Gastroesophageal sphincter (tissue), 3 donors: ENCODE measurements at regions not wholly inside any gene's neighbourhood (a gene's known extent, or its start where the extent isn't known, plus 50 kb on each side); places are given as distances from the start of the nearest gene placed in this dataset.

Experiments used
- POLR2A ChIP-seq, 2 donors: fragments of 450-650 bp; IDR thresholded peaks; one replicate each; pipeline ENCODE4 v1.6.1; 2017; ENCODE audit warnings: antibody characterized with exemption in 2 of 2, mild to moderate bottlenecking in 2 of 2, moderate library complexity in 1 of 2
- TF ChIP-seq, protein P1 (sequence below), 4 experiments: fragments of 200-600 bp in 2 of 4; fragments of 450-650 bp in 2 of 4; sonication (generic) in 1 of 4; IDR thresholded peaks; one replicate each; pipeline ENCODE4 v1.5.1; 2017 to 2019; ENCODE audit warnings: antibody characterized with exemption in 4 of 4, mild to moderate bottlenecking in 2 of 4, moderate library complexity in 2 of 4

DNA sequence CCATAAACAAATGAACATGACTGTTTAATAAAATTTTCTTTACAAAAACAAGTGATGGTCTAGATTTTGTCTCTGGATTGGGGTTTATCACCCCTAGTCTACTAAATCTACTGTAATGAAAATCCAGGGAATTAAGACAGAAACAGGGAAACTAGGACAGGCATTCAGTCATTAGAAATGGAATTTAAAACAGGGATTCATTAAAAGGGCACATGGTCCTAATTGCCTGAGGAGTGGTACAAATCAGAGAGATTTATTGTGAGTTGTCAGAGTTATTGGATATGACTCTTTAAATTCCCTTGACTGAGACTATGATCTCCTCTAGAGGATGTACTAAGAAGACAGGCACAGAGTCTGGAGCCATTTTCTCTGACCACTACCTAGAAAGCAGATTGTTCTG, 670.9 kb upstream of the GCFC2 start:
- TF ChIP-seq, protein P1, sequence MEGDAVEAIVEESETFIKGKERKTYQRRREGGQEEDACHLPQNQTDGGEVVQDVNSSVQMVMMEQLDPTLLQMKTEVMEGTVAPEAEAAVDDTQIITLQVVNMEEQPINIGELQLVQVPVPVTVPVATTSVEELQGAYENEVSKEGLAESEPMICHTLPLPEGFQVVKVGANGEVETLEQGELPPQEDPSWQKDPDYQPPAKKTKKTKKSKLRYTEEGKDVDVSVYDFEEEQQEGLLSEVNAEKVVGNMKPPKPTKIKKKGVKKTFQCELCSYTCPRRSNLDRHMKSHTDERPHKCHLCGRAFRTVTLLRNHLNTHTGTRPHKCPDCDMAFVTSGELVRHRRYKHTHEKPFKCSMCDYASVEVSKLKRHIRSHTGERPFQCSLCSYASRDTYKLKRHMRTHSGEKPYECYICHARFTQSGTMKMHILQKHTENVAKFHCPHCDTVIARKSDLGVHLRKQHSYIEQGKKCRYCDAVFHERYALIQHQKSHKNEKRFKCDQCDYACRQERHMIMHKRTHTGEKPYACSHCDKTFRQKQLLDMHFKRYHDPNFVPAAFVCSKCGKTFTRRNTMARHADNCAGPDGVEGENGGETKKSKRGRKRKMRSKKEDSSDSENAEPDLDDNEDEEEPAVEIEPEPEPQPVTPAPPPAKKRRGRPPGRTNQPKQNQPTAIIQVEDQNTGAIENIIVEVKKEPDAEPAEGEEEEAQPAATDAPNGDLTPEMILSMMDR (IDR thresholded peaks at IDR 0.05), result no peak
- no peak for TF ChIP-seq POLR2A (IDR thresholded peaks at IDR 0.05)
